ENCODE measurements at regions not wholly inside any gene's neighbourhood (a gene's known extent, or its start where the extent isn't known, plus 50 kb on each side); places are given as distances from the start of the nearest gene placed in this dataset.
"Not testable (repeated sequence)": the region's sequence is repeated elsewhere in the genome, so short reads cannot be mapped to it uniquely, and the experiment has no call there.

GRCh38 chr12:46627686-46628085, 198.1 kb downstream of the SLC38A4 start:
- no peak for DNase-seq (ENCODE audit: low read depth in 1 of 2, low spot score in 1 of 2)

DNA sequence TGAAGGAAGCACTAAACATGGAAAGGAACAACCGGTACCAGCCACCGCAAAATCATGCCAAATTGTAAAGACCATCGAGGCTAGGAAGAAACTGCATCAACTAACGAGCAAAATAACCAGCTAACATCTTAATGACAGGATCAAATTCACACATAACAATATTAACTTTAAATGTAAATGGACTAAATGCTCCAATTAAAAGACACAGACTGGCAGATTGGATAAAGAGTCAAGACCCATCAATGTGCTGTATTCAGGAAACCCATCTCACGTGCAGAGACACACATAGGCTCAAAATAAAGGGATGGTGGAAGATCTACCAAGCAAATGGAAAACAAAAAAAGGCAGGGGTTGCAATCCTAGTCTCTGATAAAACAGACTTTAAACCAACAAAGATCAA, 206.3 kb downstream of the SLC38A4 start:
- not testable (repeated sequence) for DNase-seq (ENCODE audit: low read depth in 1 of 2, low spot score in 1 of 2)

DNA sequence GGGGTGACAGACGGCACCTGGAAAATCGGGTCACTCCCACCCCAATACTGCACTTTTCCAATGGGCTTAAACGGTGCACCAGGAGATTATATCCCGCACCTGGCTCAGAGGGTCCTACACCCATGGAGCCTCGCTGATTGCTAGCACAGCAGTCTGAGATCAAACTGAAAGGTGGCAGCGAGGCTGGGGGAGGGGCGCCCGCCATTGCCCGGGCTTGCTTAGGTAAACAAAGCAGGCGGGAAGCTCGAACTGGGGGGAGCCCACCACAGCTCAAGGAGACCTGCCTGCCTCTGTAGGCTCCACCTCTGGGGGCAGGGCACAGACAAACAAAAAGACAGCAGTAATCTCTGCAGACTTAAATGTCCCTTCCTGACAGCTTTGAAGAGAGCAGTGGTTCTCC, 208.1 kb downstream of the SLC38A4 start:
- not testable (repeated sequence) for DNase-seq (ENCODE audit: low read depth in 1 of 2, low spot score in 1 of 2)

GRCh38 chr12:46617167-46617566, 208.6 kb downstream of the SLC38A4 start:
- DNase-seq (ENCODE audit: low read depth in 1 of 2, low spot score in 1 of 2), result no peak

DNA sequence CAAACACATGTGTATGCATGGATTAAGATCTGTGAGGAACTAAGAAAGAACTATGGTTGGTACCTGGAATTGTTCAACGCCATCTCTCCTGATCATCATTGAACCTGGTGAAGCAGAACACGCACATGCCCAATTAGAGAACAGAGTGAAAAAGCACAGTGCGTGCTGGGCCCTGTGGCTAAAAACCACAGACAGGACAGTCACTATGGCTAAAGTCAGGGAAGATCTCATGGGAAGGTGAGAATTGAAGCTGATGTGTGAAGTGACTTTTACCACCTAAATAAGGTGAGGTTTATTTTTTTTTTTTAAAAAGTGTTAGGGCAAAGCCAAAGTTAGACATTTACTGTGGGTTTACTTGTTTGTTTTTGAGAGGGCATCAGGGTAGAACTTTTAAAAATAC, 215.0 kb downstream of the SLC38A4 start:
- DNase-seq (ENCODE audit: low read depth in 1 of 2, low spot score in 1 of 2), result no peak

DNA sequence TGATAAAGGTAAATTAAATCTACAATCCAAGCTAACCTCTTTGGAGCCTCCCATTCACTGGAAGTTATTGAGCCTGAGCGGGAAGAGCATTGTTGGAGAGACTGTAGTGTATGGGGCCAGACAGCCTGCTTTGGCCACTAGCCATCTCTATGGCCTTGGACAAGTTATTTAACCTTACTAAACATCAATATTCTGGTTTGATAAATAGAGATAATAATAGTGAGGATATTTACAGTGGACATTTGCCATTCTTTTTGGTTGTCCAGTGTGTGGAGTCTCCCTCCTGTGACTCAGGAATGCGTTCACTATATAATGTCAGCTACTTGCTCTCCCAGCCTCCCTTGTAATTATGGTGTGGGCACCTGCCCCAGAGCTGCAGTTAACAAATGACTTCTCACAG, 216.1 kb downstream of the SLC38A4 start:
- DNase-seq (ENCODE audit: low read depth in 1 of 2, low spot score in 1 of 2), result no peak

- no peak for DNase-seq (ENCODE audit: low read depth in 1 of 2, low spot score in 1 of 2)
Measured at GRCh38 chr12:46609273-46609623, 216.5 kb downstream of the SLC38A4 start.

- DNase-seq (ENCODE audit: low read depth in 1 of 2, low spot score in 1 of 2), result no peak
Measured at GRCh38 chr12:46608431-46609272, 217.1 kb downstream of the SLC38A4 start.

DNA sequence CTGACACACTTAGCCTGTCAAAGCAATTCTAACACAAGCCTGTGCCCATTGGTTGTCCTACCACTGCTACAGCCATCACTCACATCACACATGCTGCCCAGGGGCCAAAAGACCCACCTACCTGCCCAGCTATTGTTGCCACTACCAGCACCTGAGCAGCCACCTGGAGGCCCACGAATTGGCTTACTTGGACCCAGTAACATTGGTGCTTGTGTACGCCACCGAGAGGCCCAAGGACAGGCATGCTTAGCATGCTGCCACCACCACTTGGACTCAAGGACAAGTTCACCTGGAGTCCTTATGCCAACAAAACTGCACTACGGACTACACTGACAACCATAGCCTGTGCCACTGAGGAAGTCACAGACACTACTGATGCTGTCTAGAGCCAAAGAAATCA, 221.1 kb downstream of the SLC38A4 start:
- no peak for DNase-seq (ENCODE audit: low read depth in 1 of 2, low spot score in 1 of 2)

- no peak for DNase-seq (ENCODE audit: low read depth in 1 of 2, low spot score in 1 of 2)
Measured at GRCh38 chr12:46603776-46604456, 221.9 kb downstream of the SLC38A4 start.

DNA sequence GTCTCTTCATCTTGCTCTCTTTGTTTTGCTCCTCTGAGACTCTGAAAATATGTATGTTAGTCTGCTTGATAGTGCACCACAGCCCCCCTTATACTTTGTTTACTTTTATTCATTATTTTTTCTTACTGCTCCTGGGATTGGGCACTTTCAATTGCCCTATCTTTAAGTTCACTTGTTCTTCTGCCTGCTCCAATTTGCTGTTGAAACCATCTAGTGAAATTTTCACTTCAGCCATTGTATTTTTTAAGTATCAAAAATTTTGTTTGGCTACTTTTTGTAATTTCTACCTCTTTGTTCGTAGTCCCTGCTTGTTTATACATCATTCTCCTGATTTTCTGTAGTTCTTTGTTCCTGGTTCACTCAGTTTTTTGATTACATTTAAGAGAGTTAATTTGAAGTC, 223.3 kb downstream of the SLC38A4 start:
- DNase-seq (ENCODE audit: low read depth in 1 of 2, low spot score in 1 of 2), result no peak

GRCh38 chr12:46590991-46591703, 218.6 kb upstream of the SLC38A2 start:
- DNase-seq (ENCODE audit: low read depth in 1 of 2, low spot score in 1 of 2), result no peak

DNA sequence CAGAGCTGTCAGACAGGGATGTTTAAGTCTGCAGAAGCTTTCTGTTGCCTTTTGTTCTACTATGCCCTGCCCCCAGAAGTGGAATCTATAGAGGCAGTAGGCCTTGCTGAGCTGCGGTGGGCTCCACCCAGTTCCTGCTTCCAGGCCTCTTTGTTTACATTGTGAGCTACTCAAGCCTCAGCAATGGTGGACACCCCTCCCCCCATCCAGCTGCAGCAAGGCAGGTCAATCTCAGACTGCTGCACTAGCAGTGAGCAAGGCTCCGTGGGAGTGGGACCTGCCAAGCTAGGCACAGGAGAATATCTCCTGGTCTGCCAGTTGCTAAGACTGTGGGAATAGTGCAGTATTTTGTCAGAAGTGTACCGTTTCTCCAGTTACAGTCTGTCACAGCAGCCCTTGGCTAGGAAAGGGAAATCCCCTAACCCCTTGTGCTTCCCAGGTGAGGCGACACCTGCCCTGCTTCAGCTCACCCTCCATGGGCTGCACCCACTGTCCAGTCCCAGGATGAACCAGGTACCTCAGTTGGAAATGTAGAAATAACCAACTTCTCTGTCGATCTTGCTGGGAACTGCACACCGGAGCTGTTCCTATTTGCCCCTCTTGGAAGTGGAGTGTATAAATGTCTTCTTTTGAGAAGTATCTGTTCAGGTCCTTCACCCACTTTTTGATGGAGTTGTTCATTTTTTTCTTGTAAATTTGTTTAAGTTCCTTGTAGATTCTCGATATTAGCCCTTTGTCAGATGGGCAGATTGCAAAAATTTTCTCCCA, 213.5 kb upstream of the SLC38A2 start:
- DNase-seq (ENCODE audit: low read depth in 1 of 2, low spot score in 1 of 2), result peak in 1 of 2 donors; percentile 13

DNA sequence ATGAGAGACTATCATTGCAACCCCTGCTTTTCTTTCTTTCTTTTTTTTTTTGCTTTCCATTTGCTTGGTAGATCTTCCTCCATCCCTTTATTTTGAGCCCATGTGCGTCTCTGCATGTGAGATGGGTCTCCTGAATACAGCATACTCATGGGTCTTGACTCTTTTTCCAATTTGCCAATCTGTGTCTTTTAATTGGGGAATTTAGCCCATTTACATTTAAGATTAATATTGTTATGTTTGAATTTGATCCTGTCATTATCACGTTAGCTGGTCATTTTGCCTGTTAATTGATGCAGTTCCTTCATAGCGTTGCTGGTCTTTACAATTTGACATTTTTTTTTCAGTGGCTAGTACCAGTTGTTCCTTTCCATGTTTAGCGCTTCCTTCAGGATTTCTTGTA, 211.5 kb upstream of the SLC38A2 start:
- not testable (repeated sequence) for DNase-seq (ENCODE audit: low read depth in 1 of 2, low spot score in 1 of 2)

- not testable (repeated sequence) for DNase-seq (ENCODE audit: low read depth in 1 of 2, low spot score in 1 of 2)
Measured at GRCh38 chr12:46581990-46582389, 209.4 kb upstream of the SLC38A2 start.

- DNase-seq (ENCODE audit: low read depth in 1 of 2, low spot score in 1 of 2), result no peak
Measured at GRCh38 chr12:46580445-46580844, 207.9 kb upstream of the SLC38A2 start.

GRCh38 chr12:46579474-46579873, 206.9 kb upstream of the SLC38A2 start:
- no peak for DNase-seq (ENCODE audit: low read depth in 1 of 2, low spot score in 1 of 2)

DNA sequence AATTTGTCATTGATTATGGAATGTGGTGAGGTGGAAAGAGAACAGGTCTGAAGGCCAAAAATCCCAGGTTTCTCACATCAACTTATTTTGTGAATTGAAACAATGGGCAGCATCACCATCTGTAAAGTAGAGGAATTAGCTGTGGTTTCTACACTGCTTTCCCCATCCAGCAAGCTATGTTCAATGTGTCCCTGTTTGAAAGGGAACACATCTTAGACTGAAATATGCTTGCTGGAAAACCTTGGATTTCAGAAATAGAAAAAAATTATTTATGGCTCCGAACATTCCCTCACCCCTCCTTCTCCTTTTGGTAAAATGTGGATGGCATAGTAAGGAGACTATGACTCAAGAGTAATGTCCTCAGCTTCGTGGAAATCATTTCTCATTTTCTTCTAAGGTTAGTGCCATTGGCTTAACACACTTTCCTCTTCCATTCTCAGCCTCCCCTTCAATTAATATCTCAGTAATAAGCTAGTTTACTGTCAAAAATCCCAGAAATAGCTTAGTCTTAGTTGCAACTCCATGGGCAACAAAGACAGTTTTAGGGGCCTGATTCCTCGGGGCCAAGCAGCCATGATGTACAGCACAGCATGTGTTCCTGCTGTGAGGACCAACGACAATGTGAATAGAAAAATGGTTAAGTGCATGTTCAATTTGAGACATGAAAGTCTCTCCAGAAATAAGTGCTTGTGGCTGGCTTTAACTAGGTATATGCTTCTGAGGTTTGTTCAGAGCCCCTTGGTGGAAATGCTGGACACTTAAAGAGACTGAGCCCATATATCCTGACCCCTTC, 205.8 kb upstream of the SLC38A2 start:
- no peak for DNase-seq (ENCODE audit: low read depth in 1 of 2, low spot score in 1 of 2)

- no peak for DNase-seq (ENCODE audit: low read depth in 1 of 2, low spot score in 1 of 2)
Measured at GRCh38 chr12:46577063-46577776, 204.6 kb upstream of the SLC38A2 start.

DNA sequence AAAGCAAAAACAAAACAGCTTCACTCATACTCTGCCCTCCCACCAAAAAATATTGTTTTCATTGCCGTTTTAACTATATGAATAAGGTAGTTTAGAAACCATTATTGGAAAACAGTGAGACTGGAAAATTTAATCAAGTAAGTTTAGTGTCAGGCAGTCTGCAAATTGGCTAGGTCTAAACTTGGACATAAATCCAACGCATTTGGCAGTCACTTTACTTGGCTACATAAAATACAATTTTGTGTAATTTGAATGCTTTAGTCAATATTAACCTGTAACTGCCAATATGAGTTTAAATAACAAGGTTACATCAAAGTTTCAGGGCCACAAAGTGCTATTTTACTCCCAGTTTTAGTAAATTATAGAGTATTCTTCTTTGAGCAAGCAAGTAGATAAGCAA, 202.3 kb upstream of the SLC38A2 start:
- DNase-seq (ENCODE audit: low read depth in 1 of 2, low spot score in 1 of 2), result no peak

All from activated T-helper 1 cell treated with anti-CD3 and anti-CD28 coated beads, Interleukin-2, amount 50 U/mL, for 16 hours (primary cell).